ENCODE measurements at regions not wholly inside any gene's neighbourhood (a gene's known extent, or its start where the extent isn't known, plus 50 kb on each side); places are given as distances from the start of the nearest gene placed in this dataset.
"Not testable (repeated sequence)": the region's sequence is repeated elsewhere in the genome, so short reads cannot be mapped to it uniquely, and the experiment has no call there.

DNA sequence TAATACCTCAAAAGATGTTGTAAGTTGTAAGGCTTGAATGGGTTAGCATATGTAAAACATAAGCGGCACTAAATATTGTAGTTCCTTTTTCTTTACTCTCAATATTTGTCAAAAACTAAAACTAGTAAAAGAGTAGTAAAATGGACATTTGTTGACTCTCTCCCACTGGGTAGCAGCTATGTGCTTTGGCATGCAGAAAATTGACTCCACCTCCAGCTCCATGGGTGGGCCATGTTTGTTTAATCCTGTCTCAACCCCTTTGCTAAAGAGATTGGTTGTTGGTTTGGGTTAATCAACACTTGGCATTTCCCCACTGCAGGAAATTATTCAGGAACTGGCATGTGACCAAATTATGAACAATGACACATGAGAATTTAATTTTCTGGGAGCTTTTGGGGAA, 114.8 kb downstream of the EOMES start:
- in situ Hi-C loops (cut with MboI): no loop called here
- Histone ChIP-seq H3K9me2 (ENCODE audit: insufficient read depth) (no peaks in the 10 kb centered on the region), H3K4me2 (ENCODE audit: unreplicated experiment) (no peak overlapping the region), H3K9ac (no peak overlapping the region), H3K9me3 (ENCODE audit: low read depth) (no peaks in the 10 kb centered on the region), H3K27ac (peak overlapping the region; percentile 1), H3K79me2 (ENCODE audit: insufficient read depth) (no peaks in the 10 kb centered on the region), H3K27me3 (replicated peaks; ENCODE audit: insufficient read depth) (no peaks in the 10 kb centered on the region), H3K4me3 (no peak overlapping the region), H3K36me3 (ENCODE audit: low read depth) (no peaks in the 10 kb centered on the region), H2AFZ (no peak overlapping the region), H3F3A (ENCODE audit: insufficient read depth) (peaks cover 14% of the 10 kb centered on the region), H4K20me1 (ENCODE audit: insufficient read depth) (no peaks in the 10 kb centered on the region), H3K4me1 (ENCODE audit: insufficient read depth) (peaks cover 15% of the 10 kb centered on the region)
- peak; percentile 61 for DNase-seq
- TF ChIP-seq EZH2 (IDR thresholded peaks at IDR 0.05; ENCODE audit: insufficient read depth, poor library complexity, severe bottlenecking) (no peak), EZH2phosphoT487 (IDR thresholded peaks at IDR 0.05; ENCODE audit: insufficient read depth, low read depth) (no peak)
- 81 to 95% methylated on average over 1 of the region's 1 CpG for WGBS, 2 experiments (ENCODE audit: low coverage in 1 of 2, low lambda C conversion rate in 2 of 2, missing lambda C conversion rate in 2 of 2)

DNA sequence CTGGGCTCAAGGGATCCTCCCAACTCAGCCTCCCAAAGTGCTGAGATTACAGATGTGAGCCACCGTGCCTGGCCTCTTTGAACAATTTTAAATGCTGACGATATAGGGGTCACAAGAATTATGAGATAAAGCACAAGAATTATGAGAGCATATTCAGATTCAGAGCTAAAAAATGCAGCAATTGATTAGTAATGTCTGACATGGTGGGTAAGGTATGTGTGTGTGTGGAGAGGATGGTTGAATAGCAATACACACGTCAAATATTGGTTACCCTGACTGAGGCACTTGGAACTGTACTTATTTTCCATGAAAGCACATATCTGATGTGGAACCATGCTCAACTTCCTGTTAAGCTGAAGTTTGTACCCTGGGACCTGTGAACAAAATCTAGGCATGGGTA, 115.6 kb downstream of the EOMES start:
- Histone ChIP-seq H3K4me2 (ENCODE audit: unreplicated experiment) (no peak overlapping the region), H3K36me3 (ENCODE audit: low read depth) (no peaks in the 10 kb centered on the region), H3K27me3 (replicated peaks; ENCODE audit: insufficient read depth) (no peaks in the 10 kb centered on the region), H3K4me3 (no peak overlapping the region), H3K79me2 (ENCODE audit: insufficient read depth) (no peaks in the 10 kb centered on the region), H3K4me1 (ENCODE audit: insufficient read depth) (peaks cover 15% of the 10 kb centered on the region), H3K9me2 (ENCODE audit: insufficient read depth) (no peaks in the 10 kb centered on the region), H3K9me3 (ENCODE audit: low read depth) (no peaks in the 10 kb centered on the region), H3K27ac (peak overlapping the region; percentile 22), H3K9ac (no peak overlapping the region), H2AFZ (no peak overlapping the region), H4K20me1 (ENCODE audit: insufficient read depth) (no peaks in the 10 kb centered on the region), H3F3A (ENCODE audit: insufficient read depth) (peaks cover 14% of the 10 kb centered on the region)
- TF ChIP-seq EZH2phosphoT487 (IDR thresholded peaks at IDR 0.05; ENCODE audit: insufficient read depth, low read depth) (no peak), EZH2 (IDR thresholded peaks at IDR 0.05; ENCODE audit: insufficient read depth, poor library complexity, severe bottlenecking) (no peak)
- 18 to 22% methylated on average over 3 of the region's 3 CpGs for WGBS, 2 experiments (ENCODE audit: low coverage in 1 of 2, low lambda C conversion rate in 2 of 2, missing lambda C conversion rate in 2 of 2)
- in situ Hi-C loops (cut with MboI): no loop called here
- peak; percentile 52 for DNase-seq

DNA sequence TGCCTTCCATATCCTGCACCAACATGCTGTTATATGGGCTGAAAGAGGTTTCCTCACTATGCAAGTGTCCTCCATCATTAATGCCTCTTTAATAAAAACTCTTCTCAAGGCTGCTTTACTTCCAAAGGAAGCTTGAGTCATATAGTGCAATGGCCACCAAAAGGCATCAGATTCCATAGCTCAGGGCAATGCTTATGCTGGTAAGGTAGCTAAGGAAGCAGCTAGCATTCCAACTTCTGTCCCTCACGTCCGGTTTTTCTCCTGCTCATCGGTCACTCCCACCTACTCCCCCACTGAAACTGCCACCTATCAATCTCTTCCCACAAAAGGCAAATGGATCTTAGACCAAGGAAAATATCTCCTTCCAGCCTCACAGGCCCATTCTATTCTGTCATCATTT, 117.1 kb upstream of the SLC4A7 start:
- H3K36me3 ChIP-seq (ENCODE audit: low read depth); H3K9ac ChIP-seq; H3K27ac ChIP-seq; H3K9me3 ChIP-seq (ENCODE audit: low read depth); H2AFZ ChIP-seq; DNase-seq; H4K20me1 ChIP-seq (ENCODE audit: insufficient read depth); in situ Hi-C loops (cut with MboI); H3K9me2 ChIP-seq (ENCODE audit: insufficient read depth); H3K4me3 ChIP-seq; H3K4me2 ChIP-seq (ENCODE audit: unreplicated experiment); H3K79me2 ChIP-seq (ENCODE audit: insufficient read depth); H3K27me3 ChIP-seq (replicated peaks; ENCODE audit: insufficient read depth): not testable (repeated sequence)
- Histone ChIP-seq H3K4me1 (ENCODE audit: insufficient read depth) (peaks cover 17% of the 10 kb centered on the region), H3F3A (ENCODE audit: insufficient read depth) (peaks cover 26% of the 10 kb centered on the region)
- WGBS, 2 experiments (ENCODE audit: low coverage in 1 of 2, low lambda C conversion rate in 2 of 2, missing lambda C conversion rate in 2 of 2): 93 to 100% methylated on average over 3 of the region's 3 CpGs

DNA sequence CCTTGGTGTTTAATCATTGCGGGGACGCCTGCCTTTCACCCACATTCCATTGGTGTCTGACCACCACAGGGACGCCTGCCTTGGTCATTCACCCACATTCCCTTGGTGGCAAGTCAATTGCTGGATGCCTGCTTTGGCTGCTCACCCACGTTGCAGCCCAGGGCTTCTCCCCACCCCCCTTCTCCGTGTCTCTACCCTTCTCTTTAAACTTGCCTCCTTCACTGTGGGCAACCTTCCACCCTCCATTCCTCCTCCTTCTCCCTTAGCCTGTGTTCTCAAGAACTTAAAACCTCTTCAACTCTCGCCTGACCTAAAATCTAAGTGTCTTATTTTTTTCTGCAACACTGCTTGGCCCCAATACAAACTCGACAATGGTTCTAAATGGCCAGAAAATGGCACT, 115.6 kb upstream of the SLC4A7 start:
- H3K4me1 ChIP-seq (ENCODE audit: insufficient read depth): peaks cover 19% of the 10 kb centered on the region
- H3F3A ChIP-seq (ENCODE audit: insufficient read depth): peaks cover 29% of the 10 kb centered on the region
- H3K9me2 ChIP-seq (ENCODE audit: insufficient read depth); H4K20me1 ChIP-seq (ENCODE audit: insufficient read depth); in situ Hi-C loops (cut with MboI); DNase-seq; H3K36me3 ChIP-seq (ENCODE audit: low read depth); H3K9me3 ChIP-seq (ENCODE audit: low read depth); H3K27ac ChIP-seq; H3K4me2 ChIP-seq (ENCODE audit: unreplicated experiment); H3K9ac ChIP-seq; H3K27me3 ChIP-seq (replicated peaks; ENCODE audit: insufficient read depth); H2AFZ ChIP-seq; H3K4me3 ChIP-seq; H3K79me2 ChIP-seq (ENCODE audit: insufficient read depth): not testable (repeated sequence)
- 84% methylated on average over 7 of the region's 7 CpGs for WGBS, 2 experiments (ENCODE audit: low coverage in 1 of 2, low lambda C conversion rate in 2 of 2, missing lambda C conversion rate in 2 of 2)

DNA sequence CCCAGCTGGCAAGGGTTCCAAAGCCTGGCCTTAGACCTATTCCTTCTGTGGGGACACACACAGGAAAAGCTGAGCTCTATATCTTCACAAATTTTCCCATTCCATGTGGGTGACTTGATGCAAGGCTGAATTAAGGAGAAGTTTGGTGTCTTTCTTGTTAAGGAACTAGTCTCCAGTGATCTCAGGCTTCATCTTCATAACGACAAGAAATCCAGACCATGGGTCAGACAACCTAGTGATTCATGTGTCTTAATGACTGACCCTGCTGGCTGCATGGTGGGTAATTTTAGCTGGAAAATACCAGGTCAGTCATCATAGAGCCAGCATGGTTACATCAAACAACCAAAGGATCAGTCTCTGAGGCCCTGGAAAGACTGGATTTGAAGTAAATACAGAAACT, 112.7 kb upstream of the SLC4A7 start:
- Histone ChIP-seq H3K36me3 (ENCODE audit: low read depth) (no peaks in the 10 kb centered on the region), H4K20me1 (ENCODE audit: insufficient read depth) (no peaks in the 10 kb centered on the region), H3K9me2 (ENCODE audit: insufficient read depth) (no peaks in the 10 kb centered on the region), H3K9me3 (ENCODE audit: low read depth) (no peaks in the 10 kb centered on the region), H3K4me2 (ENCODE audit: unreplicated experiment) (peak overlapping the region; percentile 41), H3K27ac (peak overlapping the region; percentile 79), H3K27me3 (replicated peaks; ENCODE audit: insufficient read depth) (no peaks in the 10 kb centered on the region), H3K4me1 (ENCODE audit: insufficient read depth) (peaks cover 20% of the 10 kb centered on the region), H2AFZ (peak overlapping the region; percentile 11; the same call in 1 of the 2 replicates), H3K4me3 (no peak overlapping the region), H3K79me2 (ENCODE audit: insufficient read depth) (no peaks in the 10 kb centered on the region), H3F3A (ENCODE audit: insufficient read depth) (peaks cover 30% of the 10 kb centered on the region), H3K9ac (peak overlapping the region; percentile 23; the same call in 1 of the 2 replicates)
- in situ Hi-C loops (cut with MboI): no loop called here
- peak; percentile 81 for DNase-seq
- WGBS, 2 experiments (ENCODE audit: low coverage in 1 of 2, low lambda C conversion rate in 2 of 2, missing lambda C conversion rate in 2 of 2): 0% methylated on average over 1 of the region's 1 CpG
- TF ChIP-seq EZH2phosphoT487 (IDR thresholded peaks at IDR 0.05; ENCODE audit: insufficient read depth, low read depth) (no peak), EZH2 (IDR thresholded peaks at IDR 0.05; ENCODE audit: insufficient read depth, poor library complexity, severe bottlenecking) (no peak)
